ENCODE measurements at regions not wholly inside any gene's neighbourhood (a gene's known extent, or its start where the extent isn't known, plus 50 kb on each side); places are given as distances from the start of the nearest gene placed in this dataset.

DNA sequence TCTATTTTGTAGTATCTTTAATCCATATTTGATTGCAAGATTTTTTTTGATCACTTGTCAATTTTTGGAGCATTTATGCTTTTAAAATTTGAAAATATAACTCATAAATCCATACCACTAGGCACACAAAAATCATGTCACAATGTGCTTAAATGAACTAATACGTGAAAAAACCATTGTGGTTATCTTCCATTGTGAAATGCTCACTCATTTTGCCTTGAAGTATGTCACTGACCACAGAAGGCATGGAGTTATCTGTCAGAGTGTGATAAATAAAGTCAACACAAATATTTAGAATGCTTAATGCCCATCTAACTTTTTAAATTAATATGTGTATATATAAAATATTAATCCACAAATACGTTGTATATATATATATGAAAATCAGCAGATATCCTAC is 347.2 kb downstream of the PTPRC start:
- Mint-ChIP-seq H3K27ac (no peak overlapping the region), H3K9me3 (no peaks in the 10 kb centered on the region), H3K27me3 (ENCODE audit: low read depth) (no peaks in the 10 kb centered on the region), H3K4me3 (no peak overlapping the region), H3K4me1 (no peaks in the 10 kb centered on the region), H3K36me3 (ENCODE audit: low read depth) (no peaks in the 10 kb centered on the region)
- TF ChIP-seq, protein P1, sequence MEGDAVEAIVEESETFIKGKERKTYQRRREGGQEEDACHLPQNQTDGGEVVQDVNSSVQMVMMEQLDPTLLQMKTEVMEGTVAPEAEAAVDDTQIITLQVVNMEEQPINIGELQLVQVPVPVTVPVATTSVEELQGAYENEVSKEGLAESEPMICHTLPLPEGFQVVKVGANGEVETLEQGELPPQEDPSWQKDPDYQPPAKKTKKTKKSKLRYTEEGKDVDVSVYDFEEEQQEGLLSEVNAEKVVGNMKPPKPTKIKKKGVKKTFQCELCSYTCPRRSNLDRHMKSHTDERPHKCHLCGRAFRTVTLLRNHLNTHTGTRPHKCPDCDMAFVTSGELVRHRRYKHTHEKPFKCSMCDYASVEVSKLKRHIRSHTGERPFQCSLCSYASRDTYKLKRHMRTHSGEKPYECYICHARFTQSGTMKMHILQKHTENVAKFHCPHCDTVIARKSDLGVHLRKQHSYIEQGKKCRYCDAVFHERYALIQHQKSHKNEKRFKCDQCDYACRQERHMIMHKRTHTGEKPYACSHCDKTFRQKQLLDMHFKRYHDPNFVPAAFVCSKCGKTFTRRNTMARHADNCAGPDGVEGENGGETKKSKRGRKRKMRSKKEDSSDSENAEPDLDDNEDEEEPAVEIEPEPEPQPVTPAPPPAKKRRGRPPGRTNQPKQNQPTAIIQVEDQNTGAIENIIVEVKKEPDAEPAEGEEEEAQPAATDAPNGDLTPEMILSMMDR (IDR thresholded peaks at IDR 0.05; ENCODE audit: unreplicated experiment in 3 of 3) = no peak

DNA sequence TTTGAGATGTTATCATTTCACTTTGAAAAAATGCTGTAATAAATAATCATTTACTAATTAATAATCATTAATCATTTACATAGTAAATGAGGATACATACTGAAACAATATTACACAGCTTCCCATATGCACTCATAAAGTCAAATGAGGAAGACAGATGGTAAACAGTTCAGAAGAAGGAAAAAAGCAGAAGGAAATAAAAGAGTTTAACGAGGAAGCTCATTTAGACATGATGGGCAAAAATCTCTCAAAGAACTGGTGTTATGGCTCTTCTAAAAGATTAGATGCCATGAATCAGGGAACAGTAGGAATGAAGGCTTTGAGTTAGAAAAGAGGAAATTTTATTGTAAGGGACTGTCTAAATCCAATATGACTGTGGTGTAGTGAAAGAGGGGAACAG is 347.6 kb downstream of the PTPRC start:
- TF ChIP-seq, protein P1 (IDR thresholded peaks at IDR 0.05; ENCODE audit: unreplicated experiment in 3 of 3) = no peak
- Mint-ChIP-seq H3K4me3 (no peak overlapping the region), H3K27me3 (ENCODE audit: low read depth) (no peaks in the 10 kb centered on the region), H3K4me1 (no peaks in the 10 kb centered on the region), H3K9me3 (no peaks in the 10 kb centered on the region), H3K27ac (no peak overlapping the region), H3K36me3 (ENCODE audit: low read depth) (no peaks in the 10 kb centered on the region)

DNA sequence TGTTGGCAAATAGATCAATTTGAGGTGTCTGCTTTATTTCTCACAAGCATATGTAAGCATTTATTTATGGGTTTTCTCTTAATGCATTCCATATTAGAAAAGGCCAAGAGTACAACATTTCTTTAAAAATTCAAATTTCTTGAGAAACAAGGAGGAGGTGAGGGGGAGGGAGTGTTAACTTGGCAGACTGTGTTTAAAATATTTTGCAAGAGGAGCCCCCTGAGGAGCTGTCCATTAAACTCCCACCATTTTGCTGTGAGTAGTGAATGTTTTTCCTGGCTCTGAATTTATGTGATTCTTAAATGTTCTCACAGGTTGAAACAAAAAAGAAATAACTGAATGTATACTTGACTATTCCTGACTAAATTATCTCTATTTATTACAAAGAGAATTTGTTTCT is 363.8 kb downstream of the PTPRC start:
- H3K4me1 Mint-ChIP-seq = peaks cover 16% of the 10 kb centered on the region

DNA sequence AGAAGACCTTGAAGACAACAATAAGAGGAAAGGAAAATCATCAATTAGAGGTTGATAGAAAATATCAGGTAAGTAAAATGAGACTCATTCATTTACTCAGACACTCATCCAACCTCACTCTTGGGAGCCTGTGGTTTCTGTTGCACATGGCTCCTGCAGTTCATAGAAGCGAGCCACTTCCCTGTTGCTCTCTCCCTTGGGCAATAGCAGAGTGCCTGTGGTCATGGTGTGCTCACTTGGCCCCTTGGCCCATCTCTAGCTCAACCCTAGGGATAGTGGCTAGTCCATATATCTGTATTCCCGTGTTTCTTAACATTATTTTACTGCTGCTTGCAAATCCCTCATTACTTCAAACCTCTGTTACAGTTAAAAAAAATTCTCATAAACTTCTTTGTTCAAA is 368.6 kb downstream of the PTPRC start:
- H3K9me3 Mint-ChIP-seq = no peaks in the 10 kb centered on the region
- no peaks in the 10 kb centered on the region for H3K36me3 Mint-ChIP-seq (ENCODE audit: low read depth)
- H3K4me3 Mint-ChIP-seq = no peak overlapping the region
- H3K27me3 Mint-ChIP-seq (ENCODE audit: low read depth) = no peaks in the 10 kb centered on the region
- H3K4me1 Mint-ChIP-seq = peaks cover 22% of the 10 kb centered on the region
- TF ChIP-seq, protein P1 (IDR thresholded peaks at IDR 0.05; ENCODE audit: unreplicated experiment in 3 of 3) = no peak
- H3K27ac Mint-ChIP-seq = no peak overlapping the region

More for the DNA sequence above, 363.8 kb downstream of the PTPRC start:
- no peaks in the 10 kb centered on the region for H3K27me3 Mint-ChIP-seq (ENCODE audit: low read depth)
- H3K36me3 Mint-ChIP-seq (ENCODE audit: low read depth) = no peaks in the 10 kb centered on the region
- H3K27ac Mint-ChIP-seq = peak overlapping the region; percentile 73 to 91 (median 89)
- H3K9me3 Mint-ChIP-seq = no peaks in the 10 kb centered on the region
- TF ChIP-seq, protein P1 (IDR thresholded peaks at IDR 0.05; ENCODE audit: unreplicated experiment in 3 of 3) = no peak
- H3K4me3 Mint-ChIP-seq = peak overlapping the region in 1 of 3 experiments; percentile 9

DNA sequence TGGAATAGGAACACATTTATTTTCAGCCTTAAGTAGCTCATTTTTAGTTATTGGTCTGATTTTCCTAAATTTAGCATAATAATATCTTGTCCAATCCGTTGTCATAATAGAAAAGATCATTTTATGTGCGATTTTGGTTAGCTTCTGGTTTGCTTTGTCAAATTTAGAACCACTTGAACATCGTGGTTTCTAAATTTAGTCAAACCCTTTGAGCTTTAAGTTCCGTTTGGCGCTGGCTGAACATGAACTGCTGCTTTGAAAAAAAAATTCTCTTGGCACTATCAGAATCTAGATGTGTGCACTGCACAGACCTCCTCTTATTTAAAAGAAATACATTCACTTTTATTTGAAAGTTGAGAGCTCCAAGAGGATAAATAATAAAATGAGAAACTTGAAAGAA is 370.6 kb downstream of the PTPRC start:
- Mint-ChIP-seq H3K4me3 (peak overlapping the region in 1 of 3 experiments; percentile 17), H3K9me3 (no peaks in the 10 kb centered on the region), H3K36me3 (ENCODE audit: low read depth) (no peaks in the 10 kb centered on the region), H3K27me3 (ENCODE audit: low read depth) (no peaks in the 10 kb centered on the region), H3K4me1 (peaks cover 14% of the 10 kb centered on the region), H3K27ac (peak overlapping the region in 1 of 3 experiments; percentile 60)
- TF ChIP-seq, protein P1 (IDR thresholded peaks at IDR 0.05; ENCODE audit: unreplicated experiment in 3 of 3) = no peak

DNA sequence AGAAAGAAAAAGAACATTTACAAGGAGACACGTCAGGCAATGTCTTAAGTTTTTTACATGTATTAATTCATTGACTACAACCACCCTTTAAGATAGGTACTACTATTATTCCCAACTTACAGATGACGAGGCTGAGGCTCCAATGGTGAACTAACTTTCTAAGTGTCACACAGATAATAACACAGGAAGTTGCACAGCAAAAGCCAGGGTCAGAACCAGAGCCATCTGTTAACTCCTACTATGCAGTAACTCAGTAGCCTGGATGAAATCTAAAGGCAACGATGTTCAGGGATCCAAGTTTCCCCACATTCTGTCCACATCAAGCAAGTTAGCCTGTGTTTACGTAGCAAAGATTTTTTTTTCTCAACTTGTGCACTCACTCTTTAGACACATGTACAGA is 371.7 kb downstream of the PTPRC start:
- no peaks in the 10 kb centered on the region for H3K27me3 Mint-ChIP-seq (ENCODE audit: low read depth)
- TF ChIP-seq, protein P1 (IDR thresholded peaks at IDR 0.05; ENCODE audit: unreplicated experiment in 3 of 3) = no peak
- no peak overlapping the region for H3K27ac Mint-ChIP-seq
- no peaks in the 10 kb centered on the region for H3K36me3 Mint-ChIP-seq (ENCODE audit: low read depth)
- H3K9me3 Mint-ChIP-seq = no peaks in the 10 kb centered on the region
- H3K4me1 Mint-ChIP-seq = peaks cover 14% of the 10 kb centered on the region
- no peak overlapping the region for H3K4me3 Mint-ChIP-seq
